Neutrophil (primary cell): ENCODE measurements at regions not wholly inside any gene's neighbourhood (a gene's known extent, or its start where the extent isn't known, plus 50 kb on each side); places are given as distances from the start of the nearest gene placed in this dataset.

Experiments
- H3K27ac ChIP-seq: fragments of 200-600 bp; sonication (generic); 2 replicates; pipeline ENCODE4 v1.5.1; 2016; ENCODE audit warnings: mild to moderate bottlenecking, moderate library complexity
- H3K27me3 ChIP-seq: fragments of 200-600 bp; sonication (generic); 2 replicates; pipeline ENCODE4 v1.6.0; 2016; ENCODE audit warnings: mild to moderate bottlenecking
- H3K36me3 ChIP-seq: fragments of 200-600 bp; sonication (generic); 2 replicates; pipeline ENCODE4 v1.5.1; 2017
- H3K4me1 ChIP-seq, 2 experiments: fragments of 200-600 bp in 1 of 2; sonication (generic) in 1 of 2; 1 replicate in 1 of 2; 2 replicates in 1 of 2; pipeline versions ENCODE4 v1.5.1 to v1.6.1; 2013 to 2016; ENCODE audit warnings: low read depth in 1 of 2, low read length in 1 of 2, mild to moderate bottlenecking in 1 of 2, moderate library complexity in 1 of 2; ENCODE audit not compliant: control insufficient read depth in 1 of 2, insufficient read depth in 1 of 2
- H3K4me3 ChIP-seq, 2 experiments: fragments of 200-600 bp in 1 of 2; sonication (generic) in 1 of 2; 1 replicate in 1 of 2; 2 replicates in 1 of 2; pipeline ENCODE4 v1.5.1; 2013 to 2016; ENCODE audit warnings: low read depth in 1 of 2, low read length in 1 of 2, mild to moderate bottlenecking in 1 of 2, moderate library complexity in 1 of 2
- H3K9me3 ChIP-seq: fragments of 200-600 bp; sonication (generic); 2 replicates; pipeline ENCODE4 v1.5.1; 2016
- CTCF ChIP-seq: fragments of 200-600 bp; sonication (generic); IDR thresholded peaks from 2 replicates; pipeline ENCODE4 v1.5.1; 2016; ENCODE audit warnings: antibody characterized with exemption

- Histone ChIP-seq H3K4me1 (no peaks in the 10 kb centered on the region), H3K36me3 (no peaks in the 10 kb centered on the region), H3K27me3 (no peaks in the 10 kb centered on the region), H3K9me3 (no peaks in the 10 kb centered on the region), H3K27ac (no peak overlapping the region), H3K4me3 (no peak overlapping the region)
- no peak for TF ChIP-seq CTCF
These were observed 70.4 kb upstream of the UQCRFS1 start for GRCh38 chr19:29283366-29283765.

- no peaks in the 10 kb centered on the region for H3K36me3 ChIP-seq
- peak overlapping the region; percentile 5 for H3K27ac ChIP-seq
- H3K4me3 ChIP-seq: no peak overlapping the region
- H3K27me3 ChIP-seq: no peaks in the 10 kb centered on the region
- TF ChIP-seq CTCF: no peak
- no peaks in the 10 kb centered on the region for H3K4me1 ChIP-seq
- no peaks in the 10 kb centered on the region for H3K9me3 ChIP-seq
These were observed 72.3 kb upstream of the UQCRFS1 start for GRCh38 chr19:29285187-29285687.

- Histone ChIP-seq H3K27me3 (no peaks in the 10 kb centered on the region), H3K4me3 (no peak overlapping the region), H3K36me3 (no peaks in the 10 kb centered on the region), H3K27ac (no peak overlapping the region), H3K4me1 (no peaks in the 10 kb centered on the region), H3K9me3 (no peaks in the 10 kb centered on the region)
- TF ChIP-seq CTCF: no peak
These were observed 72.9 kb upstream of the UQCRFS1 start for GRCh38 chr19:29285878-29286277.

- Histone ChIP-seq H3K9me3 (no peaks in the 10 kb centered on the region), H3K27me3 (no peaks in the 10 kb centered on the region), H3K36me3 (no peaks in the 10 kb centered on the region), H3K27ac (no peak overlapping the region), H3K4me3 (no peak overlapping the region), H3K4me1 (no peaks in the 10 kb centered on the region)
- TF ChIP-seq CTCF: no peak
These were observed 74.1 kb upstream of the UQCRFS1 start for GRCh38 chr19:29287061-29287460.

GRCh38 chr19:29288256-29288655 lies 75.3 kb upstream of the UQCRFS1 start:
- TF ChIP-seq CTCF: no peak
- H3K27ac ChIP-seq: no peak overlapping the region
- H3K9me3 ChIP-seq: no peaks in the 10 kb centered on the region

GRCh38 chr19:29289020-29289419 lies 76.1 kb upstream of the UQCRFS1 start:
- Histone ChIP-seq H3K27me3 (no peaks in the 10 kb centered on the region), H3K36me3 (no peaks in the 10 kb centered on the region), H3K27ac (no peak overlapping the region), H3K4me3 (no peak overlapping the region), H3K4me1 (peaks cover 0 to 4% of the 10 kb centered on the region in 2 experiments), H3K9me3 (no peaks in the 10 kb centered on the region)
- TF ChIP-seq CTCF: no peak

More at GRCh38 chr19:29288256-29288655, 75.3 kb upstream of the UQCRFS1 start:
- H3K4me3 ChIP-seq: no peak overlapping the region
- no peaks in the 10 kb centered on the region for H3K27me3 ChIP-seq
- H3K36me3 ChIP-seq: no peaks in the 10 kb centered on the region
- no peaks in the 10 kb centered on the region for H3K4me1 ChIP-seq
